Psoas muscle (tissue), 7 donors: ENCODE measurements at regions not wholly inside any gene's neighbourhood (a gene's known extent, or its start where the extent isn't known, plus 50 kb on each side); places are given as distances from the start of the nearest gene placed in this dataset.

ENCODE experiments used
- ATAC-seq, 4 donors: fragments of 200-7000 bp; cut with Tn5 transposase; one replicate each; pipeline ENCODE4 v1.9.1; 2020; ENCODE audit warnings: moderate library complexity in 3 of 4, mild to moderate bottlenecking in 2 of 4
- DNase-seq, 2 donors: peaks; one replicate each; pipeline ENCODE4 v3.0.0-alpha.2; 2020
- H3K27ac ChIP-seq: fragments of 200-600 bp; one replicate; pipeline ENCODE4 v1.8.0; 2022
- H3K27me3 ChIP-seq, 3 donors: fragments of 200-600 bp in 1 of 3; one replicate each; pipeline versions ENCODE4 v1.6.1 to v1.8.0; 2013 to 2022; ENCODE audit warnings: low read length in 2 of 3, mild to moderate bottlenecking in 2 of 3, moderate library complexity in 1 of 3; ENCODE audit not compliant: insufficient read depth in 3 of 3
- H3K36me3 ChIP-seq, 2 donors: fragments of 200-600 bp in 1 of 2; one replicate each; pipeline versions ENCODE4 v1.6.1 to v1.8.0; 2013 to 2022; ENCODE audit warnings: low read depth in 1 of 2, mild to moderate bottlenecking in 1 of 2, moderate library complexity in 1 of 2; ENCODE audit not compliant: insufficient read depth in 1 of 2
- H3K4me1 ChIP-seq: fragments of 200-600 bp; one replicate; pipeline ENCODE4 v1.8.0; 2022
- H3K4me3 ChIP-seq: fragments of 200-600 bp; one replicate; pipeline ENCODE4 v1.8.0; 2022; ENCODE audit warnings: mild to moderate bottlenecking
- H3K9me3 ChIP-seq: fragments of 200-600 bp; one replicate; pipeline ENCODE4 v1.8.0; 2022
- WGBS, 3 donors: extraction: QIAGEN DNeasy Blood & Tissue Kit; methylation state at CpG; one replicate each; pipeline versions ENCODE4 v1.1.6 to v1.1.7; 2013; 5-methylcytosine and 5-hydroxymethylcytosine counted together
- intact Hi-C, 2 donors: fragments of 100-400 bp; cut with DNase I; formaldehyde crosslinking; loops; one replicate each; pipeline versions ENCODE4 v1.11.0 to v1.14.2; 2022
- TF ChIP-seq, protein P1 (sequence below): fragments of 200-600 bp; IDR thresholded peaks from one replicate; pipeline ENCODE4 v1.8.0; 2022; ENCODE audit warnings: antibody characterized with exemption
- donor health status: healthy with polysubstance abuse.
- donor health status: DM: no; HTN: no; CAD: no; lungs with moderate emphysema.
- donor health status: Bipolar disorder and iron deficiency.
- donor health status: healthy.
- donor health status: DM: yes; HTN: yes; CAD: no.
- donor health status: DM: no; HTN: no; CAD: no.
- donor health status: DM: yes; HTN: yes; CAD: no.

- Histone ChIP-seq H3K36me3 (no peaks in the 10 kb centered on the region), H3K9me3 (peaks cover 4% of the 10 kb centered on the region), H3K4me3 (no peak overlapping the region), H3K4me1 (no peaks in the 10 kb centered on the region), H3K27ac (no peak overlapping the region), H3K27me3 (peaks cover 0 to 4% (median 0%) of the 10 kb centered on the region in 3 donors)
- ATAC-seq: no peak
- TF ChIP-seq, protein P1, sequence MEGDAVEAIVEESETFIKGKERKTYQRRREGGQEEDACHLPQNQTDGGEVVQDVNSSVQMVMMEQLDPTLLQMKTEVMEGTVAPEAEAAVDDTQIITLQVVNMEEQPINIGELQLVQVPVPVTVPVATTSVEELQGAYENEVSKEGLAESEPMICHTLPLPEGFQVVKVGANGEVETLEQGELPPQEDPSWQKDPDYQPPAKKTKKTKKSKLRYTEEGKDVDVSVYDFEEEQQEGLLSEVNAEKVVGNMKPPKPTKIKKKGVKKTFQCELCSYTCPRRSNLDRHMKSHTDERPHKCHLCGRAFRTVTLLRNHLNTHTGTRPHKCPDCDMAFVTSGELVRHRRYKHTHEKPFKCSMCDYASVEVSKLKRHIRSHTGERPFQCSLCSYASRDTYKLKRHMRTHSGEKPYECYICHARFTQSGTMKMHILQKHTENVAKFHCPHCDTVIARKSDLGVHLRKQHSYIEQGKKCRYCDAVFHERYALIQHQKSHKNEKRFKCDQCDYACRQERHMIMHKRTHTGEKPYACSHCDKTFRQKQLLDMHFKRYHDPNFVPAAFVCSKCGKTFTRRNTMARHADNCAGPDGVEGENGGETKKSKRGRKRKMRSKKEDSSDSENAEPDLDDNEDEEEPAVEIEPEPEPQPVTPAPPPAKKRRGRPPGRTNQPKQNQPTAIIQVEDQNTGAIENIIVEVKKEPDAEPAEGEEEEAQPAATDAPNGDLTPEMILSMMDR: no peak
- no peak for DNase-seq
- intact Hi-C loops: no loop called here
- WGBS, 3 donors: 44 to 65% (median 63%) methylated on average over 2 of the region's 2 CpGs
Measured at GRCh38 chr11:119550053-119550752, 127.2 kb upstream of the THY1 start.

GRCh38 chr11:119547511-119547910 lies 124.5 kb upstream of the THY1 start:
- no peak overlapping the region for H3K27ac ChIP-seq
- no peaks in the 10 kb centered on the region for H3K9me3 ChIP-seq
- intact Hi-C loops: no loop called here
- no peaks in the 10 kb centered on the region for H3K36me3 ChIP-seq
- WGBS, 3 donors: 85 to 96% (median 85%) methylated on average over 5 of the region's 5 CpGs
- TF ChIP-seq, protein P1: no peak
- no peaks in the 10 kb centered on the region for H3K27me3 ChIP-seq
- H3K4me1 ChIP-seq: no peaks in the 10 kb centered on the region
- ATAC-seq: no peak
- DNase-seq: no peak
- H3K4me3 ChIP-seq: no peak overlapping the region

DNA sequence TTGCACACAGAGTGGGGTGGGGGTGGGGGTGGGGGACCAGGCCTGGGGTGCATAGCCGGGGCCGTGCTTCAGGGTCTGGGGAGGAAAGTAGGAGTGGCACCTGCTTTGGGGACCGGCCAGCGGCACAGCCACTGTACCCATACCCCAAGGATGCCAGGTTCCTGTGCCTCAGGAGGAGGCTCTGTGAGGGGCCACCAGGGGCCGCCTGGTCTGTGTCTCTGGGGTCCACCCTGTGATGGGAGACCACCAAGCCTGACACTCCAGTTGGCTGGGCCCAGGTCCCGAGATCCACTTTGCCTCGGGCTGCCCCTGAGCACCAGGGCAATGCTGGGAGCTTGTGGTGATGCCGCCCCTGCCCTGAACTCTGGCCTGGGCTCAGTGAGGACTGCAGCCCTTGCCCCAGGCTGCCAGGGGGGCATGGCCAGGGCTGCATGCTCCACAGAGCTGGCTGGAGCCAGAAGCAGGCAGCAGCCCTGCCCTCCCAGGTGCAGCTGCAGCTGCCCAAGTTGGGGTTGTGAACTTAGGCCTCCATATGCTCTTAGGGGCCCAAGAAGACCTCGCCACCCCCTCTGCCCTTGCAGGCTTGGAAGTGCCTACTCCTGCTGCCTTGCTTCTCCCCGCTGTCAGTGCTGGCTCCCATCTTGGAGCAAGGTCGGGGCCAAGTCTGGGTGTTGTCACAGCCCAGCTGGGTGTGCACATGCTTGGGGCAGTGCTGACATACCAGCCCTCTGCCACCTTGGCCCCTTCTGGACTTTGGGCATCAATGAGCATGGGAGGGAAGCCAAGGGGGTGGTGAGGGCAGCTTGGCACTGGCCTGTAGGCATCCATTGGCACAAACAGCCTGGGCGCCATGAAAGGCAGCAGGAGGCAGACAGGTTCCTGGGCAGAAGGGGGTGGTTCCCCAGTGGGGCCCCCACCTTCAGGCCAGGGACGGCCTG lies 123.3 kb upstream of the THY1 start:
- Histone ChIP-seq H3K4me3 (no peak overlapping the region), H3K9me3 (no peaks in the 10 kb centered on the region), H3K4me1 (no peaks in the 10 kb centered on the region), H3K27me3 (no peaks in the 10 kb centered on the region), H3K27ac (no peak overlapping the region), H3K36me3 (no peaks in the 10 kb centered on the region)
- no peak for ATAC-seq
- intact Hi-C loops: no loop called here
- TF ChIP-seq, protein P1: no peak
- WGBS, 3 donors: 81 to 87% (median 86%) methylated on average over 13 of the region's 13 CpGs
- DNase-seq: no peak

GRCh38 chr11:119540370-119541125 lies 117.6 kb upstream of the THY1 start:
- no peak overlapping the region for H3K27ac ChIP-seq
- H3K4me1 ChIP-seq: no peaks in the 10 kb centered on the region
- 84 to 93% (median 88%) methylated on average over 7 of the region's 7 CpGs for WGBS, 3 donors
- no peak overlapping the region for H3K4me3 ChIP-seq
- no peaks in the 10 kb centered on the region for H3K9me3 ChIP-seq
- TF ChIP-seq, protein P1: no peak
- intact Hi-C loops: no loop called here
- ATAC-seq (no peak), DNase-seq (no peak)
- H3K36me3 ChIP-seq: no peaks in the 10 kb centered on the region
- peaks cover 0 to 6% (median 2%) of the 10 kb centered on the region in 3 donors for H3K27me3 ChIP-seq
